Endodermal cell (in vitro differentiated cells): ENCODE measurements at regions not wholly inside any gene's neighbourhood (a gene's known extent, or its start where the extent isn't known, plus 50 kb on each side); places are given as distances from the start of the nearest gene placed in this dataset.

ENCODE experiments used
- DNase-seq: peaks from one replicate; pipeline ENCODE4 v3.0.0-alpha.2; 2017
- H3K27ac ChIP-seq: 2 replicates; pipeline ENCODE4 v1.5.1; 2013; ENCODE audit warnings: mild to moderate bottlenecking, low read depth, low read length, moderate library complexity
- H3K27me3 ChIP-seq: 2 replicates; pipeline ENCODE4 v1.6.1; 2013; ENCODE audit warnings: mild to moderate bottlenecking, low read length, moderate library complexity; ENCODE audit not compliant: insufficient read depth, control insufficient read depth, poor library complexity, severe bottlenecking
- H3K36me3 ChIP-seq: 2 replicates; pipeline ENCODE4 v1.7.0; 2013; ENCODE audit warnings: mild to moderate bottlenecking, low read length, moderate library complexity; ENCODE audit not compliant: control insufficient read depth, insufficient read depth
- H3K4me1 ChIP-seq: one replicate; pipeline ENCODE4 v1.7.0; 2013; ENCODE audit warnings: low read length; ENCODE audit not compliant: control insufficient read depth, insufficient read depth
- H3K4me3 ChIP-seq: 2 replicates; pipeline ENCODE4 v1.5.1; 2013; ENCODE audit warnings: mild to moderate bottlenecking, low read length, moderate library complexity
- H3K9ac ChIP-seq: 2 replicates; pipeline ENCODE4 v1.6.1; 2013; ENCODE audit warnings: mild to moderate bottlenecking, low read length, moderate library complexity; ENCODE audit not compliant: poor library complexity, severe bottlenecking; ENCODE audit errors: extremely low read depth
- H3K9me3 ChIP-seq: 2 replicates; pipeline ENCODE4 v1.6.1; 2013; ENCODE audit warnings: mild to moderate bottlenecking, low read length, moderate library complexity; ENCODE audit not compliant: control insufficient read depth
- H3K27ac Mint-ChIP-seq: 2 replicates; pipeline ENCODE4 v1.8.0; 2020; ENCODE audit warnings: mixed read lengths
- H3K27me3 Mint-ChIP-seq: 2 replicates; pipeline ENCODE4 v1.8.0; 2021; ENCODE audit warnings: mild to moderate bottlenecking, mixed read lengths; ENCODE audit not compliant: insufficient read depth
- H3K36me3 Mint-ChIP-seq: 2 replicates; pipeline ENCODE4 v1.8.0; 2020; ENCODE audit warnings: low read depth, mixed read lengths
- H3K4me1 Mint-ChIP-seq: 2 replicates; pipeline ENCODE4 v1.8.0; 2020; ENCODE audit warnings: mixed read lengths
- H3K4me3 Mint-ChIP-seq: 2 replicates; pipeline ENCODE4 v1.8.0; 2020; ENCODE audit warnings: mild to moderate bottlenecking, moderate library complexity, mixed read lengths
- H3K9me3 Mint-ChIP-seq: 2 replicates; pipeline ENCODE4 v1.8.0; 2020; ENCODE audit warnings: mild to moderate bottlenecking, mixed read lengths
- WGBS, 2 experiments: methylation state at CpG; one replicate each; pipeline versions ENCODE4 v1.1.5 to v1.1.7; 2013; ENCODE audit warnings: missing lambda C conversion rate in 2 of 2, mixed read lengths in 1 of 2; ENCODE audit not compliant: insufficient coverage in 1 of 2, insufficient read length in 1 of 2; 5-methylcytosine and 5-hydroxymethylcytosine counted together
- TF ChIP-seq, protein P1 (sequence below): fragments of 200-600 bp; sonication (generic); conservative IDR thresholded peaks from 2 replicates; pipeline ENCODE4 v1.5.0; 2021; ENCODE audit warnings: antibody characterized with exemption, mild to moderate bottlenecking

DNA sequence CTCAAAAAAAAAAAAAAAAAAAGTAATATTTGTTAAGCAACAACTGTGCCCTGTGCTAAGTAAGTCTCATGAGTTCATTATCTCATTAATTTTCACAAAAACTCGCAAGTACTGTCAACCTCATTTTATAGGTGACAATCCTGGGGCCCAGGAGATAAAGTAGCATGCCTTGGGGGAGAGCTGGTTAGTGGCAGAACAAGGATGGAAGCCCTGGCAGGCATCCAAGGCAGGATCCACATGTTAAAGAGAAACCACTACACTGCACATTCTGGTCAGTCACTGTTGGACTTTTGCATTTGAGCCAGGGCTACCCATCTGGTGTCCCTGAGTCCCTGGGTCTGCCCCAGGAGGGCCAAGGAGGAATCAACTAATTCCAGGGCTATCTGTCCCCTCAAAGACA is 54.6 kb downstream of the ZFP36L2 start:
- H3K4me1 Mint-ChIP-seq, result peaks cover 43% of the 10 kb centered on the region
- whole genome bisulfite sequencing, 2 experiments, result 80 to 95% methylated on average over 1 of the region's 1 CpG
- no peaks in the 10 kb centered on the region for H3K36me3 ChIP-seq

DNA sequence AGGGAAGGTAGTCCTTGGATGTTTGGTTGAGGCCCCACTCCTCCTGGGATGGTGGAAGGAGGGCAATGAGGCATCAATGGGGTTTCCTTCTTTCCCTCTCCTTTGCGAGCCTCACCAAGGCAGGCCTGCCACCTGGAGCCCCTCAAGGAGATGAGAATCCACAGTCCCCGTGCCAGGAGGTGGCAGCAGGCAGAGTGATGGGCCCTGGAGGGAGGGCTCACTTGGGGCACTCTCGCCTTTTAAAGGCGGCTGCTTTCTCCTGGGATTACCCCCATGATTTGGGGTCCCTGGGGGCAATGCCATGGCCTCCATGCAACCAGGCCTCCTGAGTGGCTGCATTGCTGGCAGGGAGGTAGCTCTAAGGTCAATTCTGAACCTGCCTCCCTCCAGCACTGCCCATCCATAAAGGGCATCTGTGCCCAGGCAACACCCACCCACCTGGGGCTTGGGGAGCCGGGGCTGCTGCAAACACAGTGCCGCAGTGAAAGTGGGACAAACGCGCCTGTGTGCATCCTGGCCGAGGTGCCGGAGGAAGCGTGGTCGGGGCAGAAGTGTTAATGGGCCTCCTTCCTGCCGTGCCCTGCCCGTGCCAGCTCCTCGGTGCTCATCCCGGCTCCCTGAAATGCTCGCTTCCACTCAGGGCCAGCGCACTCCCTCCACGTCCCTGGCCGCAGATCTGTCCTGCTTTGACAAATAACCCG is 55.9 kb downstream of the ZFP36L2 start:
- Histone ChIP-seq H3K36me3 (no peaks in the 10 kb centered on the region), H3K4me1 (peaks cover 10% of the 10 kb centered on the region), H3K27me3 (no peaks in the 10 kb centered on the region), H3K27ac (no peak overlapping the region), H3K4me3 (no peak overlapping the region), H3K9ac (no peak overlapping the region), H3K9me3 (peaks cover 6% of the 10 kb centered on the region)
- WGBS, 2 experiments, result 94 to 97% methylated on average over 18 to 21 of the region's 21 CpGs
- TF ChIP-seq, protein P1, sequence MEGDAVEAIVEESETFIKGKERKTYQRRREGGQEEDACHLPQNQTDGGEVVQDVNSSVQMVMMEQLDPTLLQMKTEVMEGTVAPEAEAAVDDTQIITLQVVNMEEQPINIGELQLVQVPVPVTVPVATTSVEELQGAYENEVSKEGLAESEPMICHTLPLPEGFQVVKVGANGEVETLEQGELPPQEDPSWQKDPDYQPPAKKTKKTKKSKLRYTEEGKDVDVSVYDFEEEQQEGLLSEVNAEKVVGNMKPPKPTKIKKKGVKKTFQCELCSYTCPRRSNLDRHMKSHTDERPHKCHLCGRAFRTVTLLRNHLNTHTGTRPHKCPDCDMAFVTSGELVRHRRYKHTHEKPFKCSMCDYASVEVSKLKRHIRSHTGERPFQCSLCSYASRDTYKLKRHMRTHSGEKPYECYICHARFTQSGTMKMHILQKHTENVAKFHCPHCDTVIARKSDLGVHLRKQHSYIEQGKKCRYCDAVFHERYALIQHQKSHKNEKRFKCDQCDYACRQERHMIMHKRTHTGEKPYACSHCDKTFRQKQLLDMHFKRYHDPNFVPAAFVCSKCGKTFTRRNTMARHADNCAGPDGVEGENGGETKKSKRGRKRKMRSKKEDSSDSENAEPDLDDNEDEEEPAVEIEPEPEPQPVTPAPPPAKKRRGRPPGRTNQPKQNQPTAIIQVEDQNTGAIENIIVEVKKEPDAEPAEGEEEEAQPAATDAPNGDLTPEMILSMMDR, result no peak
- H3K4me3 Mint-ChIP-seq, result no peak overlapping the region
- no peaks in the 10 kb centered on the region for H3K9me3 Mint-ChIP-seq
- no peak overlapping the region for H3K27ac Mint-ChIP-seq
- no peaks in the 10 kb centered on the region for H3K36me3 Mint-ChIP-seq
- DNase-seq, result peak; percentile 47
- H3K27me3 Mint-ChIP-seq, result no peaks in the 10 kb centered on the region
- H3K4me1 Mint-ChIP-seq, result peaks cover 42% of the 10 kb centered on the region

More for the DNA sequence above, 54.6 kb downstream of the ZFP36L2 start:
- no peaks in the 10 kb centered on the region for H3K27me3 Mint-ChIP-seq
- no peak overlapping the region for H3K4me3 ChIP-seq
- H3K27ac Mint-ChIP-seq, result no peak overlapping the region
- TF ChIP-seq, protein P1, result no peak
- no peak overlapping the region for H3K27ac ChIP-seq
- peaks cover 10% of the 10 kb centered on the region for H3K4me1 ChIP-seq
- no peak overlapping the region for H3K4me3 Mint-ChIP-seq
- no peaks in the 10 kb centered on the region for H3K27me3 ChIP-seq
- no peaks in the 10 kb centered on the region for H3K36me3 Mint-ChIP-seq
- H3K9me3 Mint-ChIP-seq, result no peaks in the 10 kb centered on the region
- no peak overlapping the region for H3K9ac ChIP-seq
- H3K9me3 ChIP-seq, result peaks cover 6% of the 10 kb centered on the region
- DNase-seq, result peak; percentile 33

DNA sequence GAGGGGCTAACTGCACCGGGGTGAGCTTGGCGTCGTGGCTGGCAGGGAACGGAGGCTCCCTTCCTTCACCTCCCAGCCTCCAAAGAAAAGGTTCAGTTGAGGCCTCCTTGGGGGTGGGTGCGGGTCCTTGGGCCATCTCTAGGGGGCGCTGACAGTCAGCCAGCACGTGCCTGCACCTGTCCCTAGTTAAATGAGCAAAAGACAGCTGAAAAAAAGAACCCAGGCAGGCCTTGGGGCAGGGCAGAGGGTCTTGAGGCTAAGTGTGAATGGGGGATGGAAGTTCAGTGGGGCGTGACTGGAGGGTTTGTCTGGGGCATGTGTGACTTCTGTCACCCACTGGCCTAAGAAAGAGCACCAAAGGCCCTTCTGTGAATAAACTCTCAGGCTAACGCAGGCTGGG is 56.4 kb downstream of the ZFP36L2 start:
- no peaks in the 10 kb centered on the region for H3K9me3 Mint-ChIP-seq
- H3K4me1 ChIP-seq, result peaks cover 10% of the 10 kb centered on the region

More for the DNA sequence above, 56.4 kb downstream of the ZFP36L2 start:
- 50 to 55% methylated on average over 7 to 9 of the region's 9 CpGs for WGBS, 2 experiments
- Histone ChIP-seq H3K9ac (no peak overlapping the region), H3K27me3 (no peaks in the 10 kb centered on the region), H3K36me3 (no peaks in the 10 kb centered on the region), H3K9me3 (peaks cover 4% of the 10 kb centered on the region), H3K27ac (no peak overlapping the region), H3K4me3 (no peak overlapping the region)
- TF ChIP-seq, protein P1, result peak; percentile 93
- Mint-ChIP-seq H3K27ac (no peak overlapping the region), H3K4me3 (no peak overlapping the region), H3K4me1 (peaks cover 38% of the 10 kb centered on the region), H3K36me3 (no peaks in the 10 kb centered on the region), H3K27me3 (no peaks in the 10 kb centered on the region)
- peak; percentile 88 for DNase-seq
